Motor neuron (in vitro differentiated cells): ENCODE measurements at regions not wholly inside any gene's neighbourhood (a gene's known extent, or its start where the extent isn't known, plus 50 kb on each side); places are given as distances from the start of the nearest gene placed in this dataset.
"Not testable (repeated sequence)": the region's sequence is repeated elsewhere in the genome, so short reads cannot be mapped to it uniquely, and the experiment has no call there.

Experiments
- ATAC-seq, 8 experiments: fragments of 200-7000 bp; cut with Tn5 transposase; replicated peaks in 6 of 8; 2 replicates each; pipeline ENCODE4 v1.8.0; 2021; ENCODE audit warnings: mild to moderate bottlenecking in 8 of 8, moderate library complexity in 8 of 8
- H3K27ac ChIP-seq, 2 donors: fragments of 250-450 bp; sonication (Bioruptor Pico); 2 replicates each; pipeline ENCODE4 v1.9.0; 2021; ENCODE audit warnings: antibody characterized with exemption in 2 of 2, mild to moderate bottlenecking in 2 of 2, moderate library complexity in 1 of 2
- H3K4me1 ChIP-seq, 2 donors: fragments of 250-450 bp; sonication (Bioruptor Pico); replicated peaks in 1 of 2; 2 replicates each; pipeline ENCODE4 v1.6.1; 2021; ENCODE audit warnings: antibody characterized with exemption in 2 of 2, mild to moderate bottlenecking in 2 of 2, moderate library complexity in 1 of 2
- H3K4me3 ChIP-seq, 5 donors: fragments of 250-450 bp; sonication (Bioruptor Pico); 2 replicates each; pipeline ENCODE4 v1.9.0; 2021; ENCODE audit warnings: antibody characterized with exemption in 5 of 5, mild to moderate bottlenecking in 5 of 5, moderate library complexity in 4 of 5
- WGBS, 10 experiments: fragments of 450-650 bp; shearing (Covaris generic); methylation state at CpG; one replicate each; pipeline ENCODE4 v1.0.0; 2022; 5-methylcytosine and 5-hydroxymethylcytosine counted together
- in situ Hi-C, 9 experiments: fragments of 400-800 bp; cut with MboI; loops; one replicate each; pipeline ENCODE4 v1.15.0; 2021; ENCODE audit warnings: low sequenced_read_pairs in 9 of 9, low pct_unique_long_range_greater_than_20kb in 2 of 9; ENCODE audit not compliant: unreplicated experiment in 9 of 9

DNA sequence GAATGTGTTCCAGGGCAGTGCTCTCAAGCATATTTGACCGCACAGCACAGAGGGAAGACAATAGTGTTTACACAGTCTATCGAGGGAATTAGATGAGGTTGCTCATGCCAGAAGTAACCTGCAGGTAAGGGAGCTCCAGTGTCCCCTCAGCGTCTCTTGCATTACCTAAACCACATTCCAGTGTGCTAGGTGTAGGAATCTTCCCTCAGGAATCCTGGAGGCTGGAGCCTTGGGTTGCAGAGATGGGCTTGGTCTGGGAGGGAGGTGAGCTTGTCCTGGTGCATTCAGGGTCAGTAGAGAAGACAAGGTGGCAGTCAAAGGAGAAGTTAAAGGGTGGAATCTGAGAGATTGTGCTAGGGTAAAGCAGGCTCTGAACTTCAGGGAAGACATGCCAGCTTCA, 56.3 kb downstream of the SOX14 start:
- ATAC-seq, result no peak
- no peak overlapping the region for H3K27ac ChIP-seq
- H3K4me3 ChIP-seq, result no peak overlapping the region
- WGBS, 10 experiments, result 0 to 93% (median 74%) methylated on average over 1 to 3 of the region's 3 CpGs; no CpG with 5 or more reads in 4 of the 10 experiments
- in situ Hi-C loops, result no loop called here
- H3K4me1 ChIP-seq, result no peaks in the 10 kb centered on the region

GRCh38 chr3:137835096-137835495, 71.0 kb downstream of the SOX14 start:
- in situ Hi-C loops, result no loop called here
- Histone ChIP-seq H3K27ac (no peak overlapping the region), H3K4me1 (no peaks in the 10 kb centered on the region), H3K4me3 (no peak overlapping the region)
- ATAC-seq, result no peak
- 0 to 100% (median 83%) methylated on average over 1 of the region's 1 CpG; no CpG with 5 or more reads in 5 of the 10 experiments for WGBS, 10 experiments

- ATAC-seq, result no peak
- Histone ChIP-seq H3K27ac (no peak overlapping the region), H3K4me1 (peaks cover 0 to 11% of the 10 kb centered on the region in 2 donors), H3K4me3 (no peak overlapping the region)
- WGBS, 10 experiments, result 0 to 100% (median 71%) methylated on average over 1 to 2 of the region's 4 CpGs; no CpG with 5 or more reads in 1 of the 10 experiments
- in situ Hi-C loops, result no loop called here
Measured at GRCh38 chr3:137845194-137845593, 81.1 kb downstream of the SOX14 start.

DNA sequence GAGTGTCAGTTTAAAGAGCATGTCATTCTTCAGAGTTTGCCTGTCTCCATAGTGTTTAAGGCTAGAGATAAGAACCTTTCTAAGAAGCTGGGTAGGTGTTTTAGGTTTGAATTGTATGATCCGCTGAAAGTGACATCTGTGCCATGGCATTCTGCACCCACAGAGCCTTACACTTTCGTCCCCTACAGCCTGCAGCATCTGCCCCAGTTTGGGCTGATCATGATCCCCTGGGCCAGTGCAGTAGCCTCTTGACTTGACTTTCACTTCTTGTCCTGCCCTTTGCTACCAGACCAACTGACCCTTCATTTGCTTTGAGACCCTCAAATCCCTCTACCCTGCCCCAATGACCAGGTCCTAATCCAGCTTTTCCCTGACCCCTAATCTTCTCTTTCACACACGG, 81.6 kb downstream of the SOX14 start:
- no peak overlapping the region for H3K4me3 ChIP-seq
- in situ Hi-C loops, result no loop called here
- no peak overlapping the region for H3K27ac ChIP-seq
- H3K4me1 ChIP-seq, result peaks cover 0 to 11% of the 10 kb centered on the region in 2 donors
- WGBS, 10 experiments, result 0 to 89% (median 79%) methylated on average over 1 to 3 of the region's 3 CpGs; no CpG with 5 or more reads in 3 of the 10 experiments
- no peak for ATAC-seq

- H3K27ac ChIP-seq, result peak overlapping the region; percentile 21 to 76
- peak overlapping the region in 2 of 5 donors; percentile 1 to 11 for H3K4me3 ChIP-seq
- in situ Hi-C loops, result no loop called here
- WGBS, 10 experiments, result 0 to 39% (median 12%) methylated on average over 2 to 10 of the region's 13 CpGs; no CpG with 5 or more reads in 2 of the 10 experiments
- peaks cover 29 to 41% of the 10 kb centered on the region in 2 donors for H3K4me1 ChIP-seq
- ATAC-seq, result peak in 5 of 8 experiments; percentile 78 to 84 (median 82)
Measured at GRCh38 chr3:137852391-137852830, 88.3 kb downstream of the SOX14 start.

- in situ Hi-C loops, result no loop called here
- Histone ChIP-seq H3K4me1 (peaks cover 29 to 39% of the 10 kb centered on the region in 2 donors), H3K4me3 (no peak overlapping the region), H3K27ac (peak overlapping the region in 1 of 2 donors; percentile 24)
- 0 to 60% (median 17%) methylated on average over 1 to 4 of the region's 4 CpGs; no CpG with 5 or more reads in 1 of the 10 experiments for WGBS, 10 experiments
- ATAC-seq, result peak in 5 of 8 experiments; percentile 64 to 73 (median 72)
Measured at GRCh38 chr3:137854533-137855261, 90.6 kb downstream of the SOX14 start.

GRCh38 chr3:137866001-137866400, 101.9 kb downstream of the SOX14 start:
- in situ Hi-C loops, result no loop called here
- H3K4me3 ChIP-seq, result no peak overlapping the region
- H3K4me1 ChIP-seq, result no peaks in the 10 kb centered on the region
- 0 to 100% (median 46%) methylated on average over 1 to 2 of the region's 2 CpGs; no CpG with 5 or more reads in 4 of the 10 experiments for WGBS, 10 experiments
- no peak overlapping the region for H3K27ac ChIP-seq
- no peak for ATAC-seq

GRCh38 chr3:137866933-137867332, 102.8 kb downstream of the SOX14 start:
- no peak overlapping the region for H3K4me3 ChIP-seq
- no peak for ATAC-seq
- no peak overlapping the region for H3K27ac ChIP-seq
- WGBS, 10 experiments, result 0 to 100% (median 83%) methylated on average over 1 to 4 of the region's 4 CpGs
- no peaks in the 10 kb centered on the region for H3K4me1 ChIP-seq
- in situ Hi-C loops, result no loop called here

DNA sequence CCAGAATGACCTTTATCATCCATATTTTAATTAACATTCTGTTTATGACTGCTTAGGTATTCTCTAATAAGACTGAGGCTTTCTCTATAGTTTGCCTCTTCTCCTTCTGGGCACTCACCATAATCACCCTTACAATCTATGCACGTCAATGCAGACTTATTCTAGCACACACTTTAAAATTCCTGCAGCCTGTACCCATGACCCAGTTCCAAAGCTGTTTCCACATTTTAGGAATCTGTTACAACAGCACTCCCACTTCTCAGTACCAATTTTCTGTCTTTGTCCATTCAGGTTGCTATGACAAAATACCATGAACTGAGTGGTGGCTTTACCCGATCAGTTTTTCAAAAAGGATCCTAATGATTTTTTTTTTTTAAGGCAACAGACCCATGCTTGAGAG, 103.5 kb downstream of the SOX14 start:
- Histone ChIP-seq H3K27ac (no peak overlapping the region), H3K4me3 (no peak overlapping the region), H3K4me1 (no peaks in the 10 kb centered on the region)
- in situ Hi-C loops, result no loop called here
- WGBS, 10 experiments, result 0 to 100% (median 82%) methylated on average over 1 to 2 of the region's 2 CpGs; no CpG with 5 or more reads in 2 of the 10 experiments
- no peak for ATAC-seq

DNA sequence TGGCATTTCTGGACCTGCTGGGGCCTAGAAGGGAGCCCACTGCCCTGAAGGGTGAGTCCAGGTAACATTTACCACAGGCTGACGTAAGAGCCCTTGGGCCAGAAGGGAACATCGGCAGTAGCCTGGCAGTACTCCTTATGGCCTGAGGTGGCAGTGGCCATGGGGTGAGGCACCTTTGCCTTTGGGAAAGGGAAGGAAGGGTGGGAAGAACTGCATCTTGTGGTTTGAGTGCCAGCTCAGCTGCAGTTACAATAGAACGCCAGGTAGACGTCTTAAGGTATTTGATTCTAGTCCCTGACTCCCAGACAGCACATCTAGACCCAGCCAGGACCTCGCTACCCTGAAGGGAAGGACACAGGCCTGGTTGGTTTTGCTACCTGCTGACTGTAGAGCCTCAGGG, 104.9 kb downstream of the SOX14 start:
- 24 to 93% (median 65%) methylated on average over 2 to 3 of the region's 5 CpGs; no CpG with 5 or more reads in 6 of the 10 experiments for WGBS, 10 experiments

GRCh38 chr3:137872589-137872988, 108.5 kb downstream of the SOX14 start:
- H3K4me3 ChIP-seq, ATAC-seq, H3K4me1 ChIP-seq, H3K27ac ChIP-seq, in situ Hi-C loops: not testable (repeated sequence)
- no CpG with 5 or more reads among the region's 25 CpGs for WGBS, 10 experiments

More for the DNA sequence above, 104.9 kb downstream of the SOX14 start:
- no peak overlapping the region for H3K27ac ChIP-seq
- H3K4me3 ChIP-seq, result no peak overlapping the region
- H3K4me1 ChIP-seq, result no peaks in the 10 kb centered on the region
- ATAC-seq, result no peak
- in situ Hi-C loops, result no loop called here

- ATAC-seq, in situ Hi-C loops, H3K27ac ChIP-seq, H3K4me3 ChIP-seq, H3K4me1 ChIP-seq: not testable (repeated sequence)
- WGBS, 10 experiments, result 35 to 100% (median 80%) methylated on average over 1 to 6 of the region's 6 CpGs; no CpG with 5 or more reads in 5 of the 10 experiments
Measured at GRCh38 chr3:137896842-137897241, 113.1 kb upstream of the CLDN18 start.

DNA sequence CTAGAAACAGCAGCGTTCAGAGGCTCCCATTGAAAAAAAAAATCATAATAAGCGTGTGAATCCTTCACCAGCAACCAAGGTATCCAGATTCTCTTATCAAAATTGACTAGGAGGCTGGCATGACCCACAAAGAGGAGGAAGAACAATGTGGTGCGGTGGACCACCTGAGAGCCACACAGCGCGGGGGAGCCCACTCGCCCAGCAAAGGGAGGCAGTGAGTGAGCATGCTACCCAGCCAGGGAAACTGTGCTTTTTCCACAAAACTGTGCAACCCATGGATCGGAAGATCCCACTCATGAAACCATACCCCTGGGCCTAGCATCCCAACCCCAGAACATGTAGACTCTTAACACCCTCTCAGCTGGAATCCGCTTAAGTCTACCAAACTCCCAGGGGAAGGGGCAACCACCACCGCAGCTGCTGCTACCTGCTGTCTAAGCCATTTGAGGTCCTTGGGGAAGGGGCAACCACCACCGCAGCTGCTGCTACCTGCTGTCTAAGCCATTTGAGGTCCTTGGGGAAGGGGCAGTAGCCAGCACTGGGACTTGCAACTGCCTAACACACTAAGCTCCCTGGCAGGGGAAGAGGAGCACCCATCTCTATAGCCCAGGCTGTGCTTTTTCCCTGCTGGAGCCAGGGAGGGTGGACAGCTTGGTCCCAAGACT, 102.8 kb upstream of the CLDN18 start:
- in situ Hi-C loops, result no loop called here
- Histone ChIP-seq H3K4me3 (no peak overlapping the region), H3K4me1 (no peaks in the 10 kb centered on the region), H3K27ac (no peak overlapping the region)
- WGBS, 10 experiments, result 0 to 100% (median 94%) methylated on average over 1 to 8 of the region's 10 CpGs; no CpG with 5 or more reads in 3 of the 10 experiments
- ATAC-seq, result no peak
